Mesodermal cell (in vitro differentiated cells): ENCODE measurements at regions not wholly inside any gene's neighbourhood (a gene's known extent, or its start where the extent isn't known, plus 50 kb on each side); places are given as distances from the start of the nearest gene placed in this dataset.
"Not testable (repeated sequence)": the region's sequence is repeated elsewhere in the genome, so short reads cannot be mapped to it uniquely, and the experiment has no call there.

Experiments used
- H3K27ac ChIP-seq: 2 replicates; pipeline ENCODE4 v1.7.0; 2013; ENCODE audit warnings: mild to moderate bottlenecking, low read depth, low read length, moderate library complexity; ENCODE audit not compliant: severe bottlenecking
- H3K36me3 ChIP-seq: 2 replicates; pipeline ENCODE4 v1.7.1; 2013; ENCODE audit warnings: mild to moderate bottlenecking, low read length, moderate library complexity; ENCODE audit not compliant: control insufficient read depth, insufficient read depth
- H3K4me1 ChIP-seq: one replicate; pipeline ENCODE4 v1.7.1; 2013; ENCODE audit warnings: mild to moderate bottlenecking, low read length; ENCODE audit not compliant: insufficient read depth, control insufficient read depth, poor library complexity, severe bottlenecking
- H3K4me3 ChIP-seq: 2 replicates; pipeline ENCODE4 v1.7.0; 2013; ENCODE audit warnings: low read length, control low read depth, mild to moderate bottlenecking; ENCODE audit not compliant: insufficient read depth, poor library complexity, severe bottlenecking; ENCODE audit errors: extremely low read depth
- H3K9me3 ChIP-seq: 2 replicates; pipeline ENCODE4 v1.7.1; 2013; ENCODE audit warnings: mild to moderate bottlenecking, low read length, moderate library complexity; ENCODE audit not compliant: control insufficient read depth
- WGBS, 2 experiments: methylation state at CpG; one replicate each; pipeline ENCODE4 v1.1.5; 2013; ENCODE audit warnings: missing lambda C conversion rate in 2 of 2; ENCODE audit not compliant: insufficient coverage in 2 of 2; 5-methylcytosine and 5-hydroxymethylcytosine counted together

DNA sequence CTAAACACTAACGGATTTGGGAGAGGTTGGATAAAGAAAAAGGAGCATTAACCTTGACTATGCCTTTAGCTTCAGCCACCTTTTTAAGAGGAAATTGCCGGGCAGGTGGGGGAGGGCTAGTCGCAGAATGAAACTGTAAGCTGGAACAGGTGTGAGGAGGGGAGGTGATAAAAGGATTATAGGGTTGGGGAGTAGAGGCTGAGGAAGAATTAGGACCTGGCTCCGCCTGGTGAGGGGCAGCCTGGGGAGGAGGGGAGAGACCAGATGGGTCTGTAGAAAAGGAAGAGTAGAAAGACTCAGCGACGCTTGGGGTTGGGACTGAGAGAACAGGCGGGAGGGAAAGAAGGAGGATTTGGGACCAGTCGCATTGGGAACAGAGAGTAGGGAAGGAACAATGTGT is 376.4 kb upstream of the MEX3C start:
- H3K36me3 ChIP-seq, H3K4me1 ChIP-seq, H3K9me3 ChIP-seq, H3K4me3 ChIP-seq, H3K27ac ChIP-seq: not testable (repeated sequence)
- 86 to 93% methylated on average over 6 to 7 of the region's 8 CpGs for WGBS, 2 experiments

DNA sequence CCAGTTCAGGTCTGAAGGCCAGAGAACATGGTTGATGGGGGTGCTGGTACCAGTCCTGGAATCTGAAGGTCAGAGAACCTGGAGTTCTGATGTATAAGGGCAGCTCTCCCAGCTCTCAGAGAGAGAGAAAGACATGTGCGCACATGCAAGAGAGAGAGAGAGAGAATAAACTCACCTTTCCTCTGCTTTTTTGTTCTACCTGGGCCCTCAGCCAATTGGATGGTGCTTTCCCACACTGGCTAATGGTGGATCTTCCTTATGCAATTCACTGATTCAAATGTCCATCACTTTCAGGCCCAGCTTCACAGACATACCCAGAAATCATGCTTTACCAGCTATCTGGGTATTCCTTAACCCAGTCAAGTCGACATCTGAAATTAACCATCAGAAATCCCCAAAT is 377.7 kb upstream of the MEX3C start:
- Histone ChIP-seq H3K4me1 (no peaks in the 10 kb centered on the region), H3K4me3 (no peak overlapping the region), H3K9me3 (no peaks in the 10 kb centered on the region), H3K36me3 (no peaks in the 10 kb centered on the region), H3K27ac (no peak overlapping the region)
- WGBS, 2 experiments: 94 to 100% methylated on average over 1 to 2 of the region's 2 CpGs

DNA sequence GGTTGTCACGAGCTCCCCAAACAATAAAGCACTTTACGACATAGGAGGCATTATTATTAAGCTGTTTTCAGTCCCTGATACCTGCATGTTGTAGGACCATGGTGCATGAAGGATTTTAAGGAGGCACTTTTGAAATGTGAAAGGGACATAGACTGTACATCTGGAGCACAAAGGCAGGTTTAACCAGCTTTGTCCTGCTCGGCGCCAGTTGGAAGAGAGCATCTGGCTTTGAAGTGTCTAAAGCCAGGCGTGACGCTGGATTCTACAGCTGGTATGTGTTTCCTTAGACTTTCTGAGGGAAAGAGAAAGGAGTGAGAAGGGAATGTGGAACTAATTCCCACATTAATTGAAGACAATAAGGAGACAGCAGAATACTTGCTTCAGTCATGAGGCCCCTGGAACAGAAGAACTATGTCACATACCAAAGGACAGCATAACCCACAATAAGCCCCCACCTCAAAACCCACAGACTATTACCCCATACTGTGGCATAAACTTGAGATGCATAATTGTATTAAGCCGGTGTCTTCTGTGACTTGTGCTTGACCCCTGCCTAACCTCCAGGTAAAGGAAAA is 381.0 kb upstream of the MEX3C start:
- Histone ChIP-seq H3K9me3 (no peaks in the 10 kb centered on the region), H3K36me3 (no peaks in the 10 kb centered on the region), H3K27ac (no peak overlapping the region), H3K4me1 (no peaks in the 10 kb centered on the region), H3K4me3 (no peak overlapping the region)
- WGBS, 2 experiments: 90 to 96% methylated on average over 4 to 7 of the region's 7 CpGs

DNA sequence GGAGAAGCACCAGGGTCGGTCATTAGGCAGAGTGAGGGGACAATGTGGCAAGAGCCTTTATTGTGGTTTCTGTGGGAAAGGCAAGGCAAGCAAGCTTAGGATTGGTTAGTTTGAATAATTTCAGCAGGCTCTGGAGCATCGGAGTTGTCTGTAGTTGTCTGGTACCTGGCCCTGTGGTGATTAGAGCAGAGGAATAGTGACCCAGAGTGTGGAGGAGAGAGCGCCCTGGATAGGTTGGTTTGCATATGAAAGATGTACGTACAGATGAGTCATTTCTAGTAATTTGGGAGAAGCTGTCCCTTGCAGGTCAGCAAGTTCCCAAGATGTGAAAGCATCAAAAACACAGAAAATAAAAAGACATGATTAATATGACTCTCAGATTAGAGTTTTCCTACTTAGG is 383.1 kb upstream of the MEX3C start:
- no peaks in the 10 kb centered on the region for H3K4me1 ChIP-seq
- WGBS, 2 experiments: 56 to 60% methylated on average over 2 to 3 of the region's 4 CpGs
- no peak overlapping the region for H3K4me3 ChIP-seq
- no peaks in the 10 kb centered on the region for H3K9me3 ChIP-seq
- no peaks in the 10 kb centered on the region for H3K36me3 ChIP-seq
- H3K27ac ChIP-seq: no peak overlapping the region

DNA sequence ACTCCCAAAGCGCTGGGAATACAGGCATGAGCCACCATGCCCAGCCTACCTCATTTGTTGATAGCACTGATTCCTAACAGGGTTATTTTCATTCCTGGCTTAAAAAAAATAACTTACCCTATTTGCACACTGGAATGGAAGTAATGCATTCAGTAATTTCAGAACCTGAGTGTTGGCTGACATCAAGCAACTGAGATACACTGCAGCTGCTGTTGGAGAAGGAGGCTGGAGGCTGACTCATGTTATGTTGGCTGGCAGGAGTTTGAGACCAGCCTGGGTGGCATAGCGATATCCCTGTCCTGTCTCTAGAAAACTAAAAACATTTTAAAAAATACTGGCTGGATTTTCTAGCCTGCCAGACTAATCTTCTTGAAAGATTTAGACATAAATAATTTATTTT is 385.1 kb upstream of the MEX3C start:
- Histone ChIP-seq H3K27ac (no peak overlapping the region), H3K9me3 (no peaks in the 10 kb centered on the region), H3K36me3 (no peaks in the 10 kb centered on the region), H3K4me3 (no peak overlapping the region), H3K4me1 (no peaks in the 10 kb centered on the region)
- WGBS, 2 experiments: 90 to 91% methylated on average over 1 to 2 of the region's 2 CpGs

DNA sequence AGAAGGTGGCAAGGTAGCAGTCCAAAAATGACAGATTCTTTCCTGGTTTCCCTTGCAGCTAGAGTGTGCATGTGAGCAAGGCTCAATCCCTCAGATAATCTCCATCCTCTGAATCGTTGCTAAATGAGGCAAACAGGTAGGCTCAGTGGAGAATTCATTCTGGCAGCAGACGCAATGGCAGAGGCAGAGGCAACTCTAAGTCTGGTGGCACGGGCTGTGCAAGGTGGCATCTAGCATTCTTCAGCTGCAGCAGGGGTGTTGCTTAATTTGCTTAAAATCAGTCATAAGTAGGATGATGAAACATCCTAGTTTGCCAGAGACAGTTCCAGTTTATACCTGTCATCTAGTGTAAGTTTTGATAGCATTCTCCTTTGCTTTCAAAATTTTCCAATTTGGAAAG is 391.1 kb upstream of the MEX3C start:
- H3K27ac ChIP-seq: no peak overlapping the region
- no peak overlapping the region for H3K4me3 ChIP-seq
- H3K9me3 ChIP-seq: no peaks in the 10 kb centered on the region
- 80 to 96% methylated on average over 3 of the region's 3 CpGs for WGBS, 2 experiments
- H3K4me1 ChIP-seq: no peaks in the 10 kb centered on the region
- H3K36me3 ChIP-seq: no peaks in the 10 kb centered on the region

DNA sequence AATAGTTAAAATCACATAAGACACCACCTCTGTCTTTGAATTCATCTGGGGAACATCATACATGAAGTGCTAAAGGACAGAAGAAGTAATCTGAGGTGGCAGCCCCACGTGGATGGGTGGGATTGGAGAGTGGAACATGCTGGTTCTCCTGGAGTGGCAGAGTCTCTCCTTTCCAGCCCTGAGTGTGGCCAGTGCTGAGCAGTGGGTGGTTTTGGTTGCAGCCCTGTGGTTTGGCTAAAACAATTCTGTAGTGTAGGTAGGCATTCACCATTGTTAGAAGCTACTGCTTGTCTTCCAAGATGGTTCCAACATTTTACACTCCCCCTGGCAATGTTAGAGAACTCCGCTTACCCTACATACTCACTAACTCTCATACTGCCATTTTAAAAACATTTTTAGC is 396.4 kb upstream of the MEX3C start:
- no peaks in the 10 kb centered on the region for H3K36me3 ChIP-seq
- no peaks in the 10 kb centered on the region for H3K4me1 ChIP-seq
- 50 to 100% methylated on average over 1 of the region's 2 CpGs for WGBS, 2 experiments
- no peak overlapping the region for H3K4me3 ChIP-seq
- peaks cover 9% of the 10 kb centered on the region for H3K9me3 ChIP-seq
- H3K27ac ChIP-seq: no peak overlapping the region

DNA sequence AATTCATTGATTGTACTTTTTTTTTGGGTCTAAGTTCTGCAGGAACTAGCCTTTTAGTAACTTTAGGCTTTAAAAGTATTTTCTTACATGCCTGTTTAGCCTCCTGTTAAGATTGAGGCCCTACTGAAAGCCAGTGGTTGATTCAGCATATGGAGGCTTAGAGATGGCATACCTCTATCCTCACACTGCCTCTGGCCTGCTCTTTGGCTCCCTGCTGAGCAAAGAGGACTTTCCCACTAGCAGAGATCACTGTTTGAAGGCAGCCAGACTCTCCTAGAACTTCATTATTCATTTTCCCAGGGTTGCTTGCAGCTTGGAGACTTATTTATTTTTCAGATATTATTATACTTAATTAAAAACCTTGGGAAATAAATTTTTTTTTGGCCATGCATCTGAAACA is 405.6 kb upstream of the MEX3C start:
- no peaks in the 10 kb centered on the region for H3K9me3 ChIP-seq
- H3K4me3 ChIP-seq: no peak overlapping the region
- H3K4me1 ChIP-seq: no peaks in the 10 kb centered on the region
- H3K36me3 ChIP-seq: no peaks in the 10 kb centered on the region
- H3K27ac ChIP-seq: no peak overlapping the region

DNA sequence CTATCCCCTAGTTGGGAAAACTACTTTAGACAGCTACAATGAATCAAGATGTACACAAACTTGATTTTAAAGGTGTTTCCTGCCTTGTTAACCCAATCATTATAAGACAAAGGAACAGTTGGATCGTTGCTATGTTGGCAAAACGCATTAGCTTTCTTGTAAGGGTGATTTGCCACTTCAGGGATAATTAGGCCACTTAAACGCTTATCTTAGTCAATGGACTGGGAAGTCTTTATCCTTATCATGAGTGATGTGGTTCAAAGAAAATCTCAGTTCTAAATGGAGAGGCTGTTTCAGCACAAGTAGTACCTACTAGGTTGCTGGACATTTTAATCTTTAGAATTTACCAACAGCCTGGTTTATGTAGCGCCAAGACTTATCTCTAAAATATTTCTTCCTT is 406.1 kb upstream of the MEX3C start:
- no peaks in the 10 kb centered on the region for H3K4me1 ChIP-seq

DNA sequence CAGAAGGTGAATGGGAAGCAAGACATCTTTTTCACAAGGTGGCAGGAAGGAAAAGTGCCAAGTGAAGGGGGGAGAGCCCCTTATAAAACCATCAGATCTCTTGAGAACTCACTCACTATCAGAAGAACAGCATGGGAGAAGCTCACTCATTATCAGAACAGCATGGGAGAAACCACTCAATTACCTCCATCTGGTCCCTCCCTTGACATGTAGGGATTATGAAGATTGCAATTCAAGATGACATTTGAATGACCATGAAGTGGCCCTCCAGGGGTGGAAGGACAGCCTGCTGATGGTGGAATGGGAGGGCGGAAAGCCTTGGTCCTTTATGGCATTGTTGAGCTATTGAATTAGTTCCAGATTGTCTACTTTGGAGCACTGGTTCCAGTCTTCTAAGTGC is 413.0 kb upstream of the MEX3C start:
- Histone ChIP-seq H3K36me3 (no peaks in the 10 kb centered on the region), H3K4me3 (no peak overlapping the region), H3K27ac (no peak overlapping the region), H3K9me3 (no peaks in the 10 kb centered on the region), H3K4me1 (peaks cover 8% of the 10 kb centered on the region)
- 60 to 80% methylated on average over 1 of the region's 1 CpG for WGBS, 2 experiments

More for the DNA sequence above, 406.1 kb upstream of the MEX3C start:
- H3K36me3 ChIP-seq: no peaks in the 10 kb centered on the region
- no peak overlapping the region for H3K4me3 ChIP-seq
- no peaks in the 10 kb centered on the region for H3K9me3 ChIP-seq
- H3K27ac ChIP-seq: no peak overlapping the region
- WGBS, 2 experiments: no CpG with 5 or more reads among the region's 4 CpGs

DNA sequence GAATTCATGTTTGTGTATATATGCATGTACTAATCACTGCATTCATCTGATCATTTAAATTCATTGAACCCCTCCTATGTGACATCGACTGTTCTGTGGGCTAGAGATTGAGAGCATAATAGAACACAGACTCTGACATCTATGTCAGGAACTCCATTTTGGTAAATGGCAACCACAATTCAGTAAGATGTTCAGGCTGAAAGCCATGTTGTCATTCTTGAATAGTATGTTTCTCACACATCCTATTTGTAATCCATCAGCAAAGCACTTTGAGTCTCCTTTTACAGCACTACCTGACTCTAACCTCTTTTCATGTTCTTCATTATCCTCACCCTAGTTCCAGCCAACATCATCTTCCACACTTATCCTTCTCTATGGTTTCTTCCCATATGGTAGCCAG is 413.8 kb upstream of the MEX3C start:
- Histone ChIP-seq H3K9me3 (no peaks in the 10 kb centered on the region), H3K4me1 (peaks cover 9% of the 10 kb centered on the region), H3K4me3 (no peak overlapping the region), H3K36me3 (no peaks in the 10 kb centered on the region), H3K27ac (no peak overlapping the region)
- WGBS, 2 experiments: no CpG with 5 or more reads among the region's 1 CpG
